Ovary (tissue), 3 donors: ENCODE measurements at regions not wholly inside any gene's neighbourhood (a gene's known extent, or its start where the extent isn't known, plus 50 kb on each side); places are given as distances from the start of the nearest gene placed in this dataset.

ENCODE experiments used
- CTCF ChIP-seq, 3 donors: fragments of 450-650 bp in 2 of 3; fragments of 200-600 bp in 1 of 3; IDR thresholded peaks; one replicate each; pipeline versions ENCODE4 v1.5.1 to v1.8.0; 2016 to 2022; ENCODE audit warnings: antibody characterized with exemption in 3 of 3, mild to moderate bottlenecking in 1 of 3
- EP300 ChIP-seq: sonication (generic); formaldehyde crosslinking; IDR thresholded peaks from one replicate; pipeline ENCODE4 v1.6.1; 2017; ENCODE audit warnings: antibody characterized with exemption
- POLR2A ChIP-seq: fragments of 450-650 bp; IDR thresholded peaks from one replicate; pipeline ENCODE4 v1.6.1; 2017; ENCODE audit warnings: antibody characterized with exemption, mild to moderate bottlenecking, moderate library complexity
- donor health status: DM: no; HTN: no; CAD: no.

DNA sequence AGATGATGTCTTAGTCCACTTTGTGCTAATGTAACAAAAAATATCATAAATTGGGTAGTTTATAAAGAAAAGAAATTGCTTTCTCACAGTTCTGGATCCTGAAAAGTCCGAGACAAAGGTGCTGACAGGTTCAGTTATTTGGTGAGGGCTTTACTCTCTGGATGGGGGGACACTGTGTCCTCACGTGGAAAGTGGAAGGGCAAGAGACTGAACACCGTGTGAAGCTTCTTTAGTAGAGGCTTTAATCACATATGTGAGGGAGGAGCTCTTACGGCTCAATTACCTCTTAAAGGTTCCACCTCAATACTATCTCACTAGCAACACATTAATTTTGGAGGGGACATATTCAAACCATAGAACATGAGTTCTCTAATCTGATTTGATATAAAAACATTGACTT lies 204.3 kb downstream of the FSIP2 start:
- TF ChIP-seq CTCF (IDR thresholded peaks at IDR 0.05) (no peak), POLR2A (no peak), EP300 (no peak)
